Cardiac muscle cell (in vitro differentiated cells and primary cell): ENCODE measurements at regions not wholly inside any gene's neighbourhood (a gene's known extent, or its start where the extent isn't known, plus 50 kb on each side); places are given as distances from the start of the nearest gene placed in this dataset.

Experiments used
- DNase-seq, 2 donors: peaks; one replicate each; pipeline versions ENCODE4 v3.0.0 to v3.0.0-alpha.2; 2010 to 2017; ENCODE audit warnings: low read depth in 1 of 2, low spot score in 1 of 2
- H3K27ac ChIP-seq: fragments of 200-600 bp; sonication (generic); 2 replicates; pipeline ENCODE4 v1.5.1; 2016
- H3K27me3 ChIP-seq: fragments of 200-600 bp; sonication (generic); 2 replicates; pipeline ENCODE4 v1.6.0; 2016; ENCODE audit warnings: control low read depth
- H3K36me3 ChIP-seq: fragments of 200-600 bp; sonication (generic); 2 replicates; pipeline ENCODE4 v1.5.1; 2016; ENCODE audit warnings: control low read depth
- H3K4me1 ChIP-seq: fragments of 200-600 bp; sonication (generic); 2 replicates; pipeline ENCODE4 v1.8.1; 2017; ENCODE audit warnings: low read depth, mild to moderate bottlenecking, mixed run types
- H3K4me3 ChIP-seq: fragments of 200-600 bp; sonication (generic); 2 replicates; pipeline ENCODE4 v1.5.1; 2016; ENCODE audit warnings: mild to moderate bottlenecking
- H3K9me3 ChIP-seq: fragments of 200-600 bp; sonication (generic); 2 replicates; pipeline ENCODE4 v1.5.1; 2017; ENCODE audit warnings: low read depth, mild to moderate bottlenecking, control low read depth
- CTCF ChIP-seq: IDR thresholded peaks from 2 replicates; pipeline ENCODE4 v1.5.1; 2012; ENCODE audit warnings: low read depth, mild to moderate bottlenecking, low read length

DNA sequence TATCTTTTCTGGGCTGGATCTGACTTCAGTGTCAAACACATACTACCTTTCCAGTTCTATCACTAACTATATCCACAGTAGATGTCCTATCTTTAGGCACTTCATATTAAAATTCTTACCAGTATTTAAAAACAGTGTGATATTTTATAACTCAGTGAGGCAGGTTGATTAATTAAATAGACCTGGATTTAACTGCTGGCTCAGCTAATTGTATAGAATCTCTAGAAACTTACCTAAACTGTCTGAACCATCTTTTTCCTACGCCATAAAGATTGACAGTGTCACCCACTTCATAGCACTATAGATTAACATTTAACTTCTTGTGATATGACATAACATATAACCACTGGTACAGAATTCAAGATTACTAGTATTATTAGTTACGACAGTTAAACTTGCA lies 935.3 kb downstream of the FAT4 start:
- TF ChIP-seq CTCF = no peak
- DNase-seq = no peak
- no peaks in the 10 kb centered on the region for H3K9me3 ChIP-seq

DNA sequence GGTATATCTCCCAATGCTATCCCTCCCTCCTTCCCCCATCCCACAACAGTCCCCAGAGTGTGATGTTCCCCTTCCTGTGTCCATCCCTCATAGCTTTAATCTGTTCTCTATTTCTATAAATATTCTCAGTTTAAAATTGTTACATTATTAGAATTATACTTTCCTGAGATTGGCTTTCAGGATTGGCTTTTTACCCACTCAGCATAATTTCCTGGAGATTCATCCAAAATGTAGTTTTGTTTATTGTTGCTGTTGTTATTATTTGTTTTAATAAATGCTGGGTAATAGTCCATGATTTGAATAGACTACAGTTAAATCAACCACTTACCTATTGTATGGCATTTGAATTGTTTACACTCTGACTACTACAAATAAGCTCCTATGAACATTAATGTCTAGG lies 936.4 kb downstream of the FAT4 start:
- Histone ChIP-seq H3K4me3 (no peak overlapping the region), H3K36me3 (no peaks in the 10 kb centered on the region), H3K27me3 (no peaks in the 10 kb centered on the region), H3K27ac (no peak overlapping the region), H3K9me3 (no peaks in the 10 kb centered on the region), H3K4me1 (no peaks in the 10 kb centered on the region)
- DNase-seq = no peak
- TF ChIP-seq CTCF = no peak

More for the DNA sequence above, 935.3 kb downstream of the FAT4 start:
- Histone ChIP-seq H3K4me1 (no peaks in the 10 kb centered on the region), H3K27me3 (no peaks in the 10 kb centered on the region), H3K36me3 (no peaks in the 10 kb centered on the region), H3K4me3 (no peak overlapping the region), H3K27ac (no peak overlapping the region)

- TF ChIP-seq CTCF = no peak
- H3K4me1 ChIP-seq = no peaks in the 10 kb centered on the region
- no peaks in the 10 kb centered on the region for H3K27me3 ChIP-seq
- no peaks in the 10 kb centered on the region for H3K9me3 ChIP-seq
- DNase-seq = no peak
- H3K36me3 ChIP-seq = no peaks in the 10 kb centered on the region
- no peak overlapping the region for H3K4me3 ChIP-seq
- no peak overlapping the region for H3K27ac ChIP-seq
Measured at GRCh38 chr4:126262665-126263064, 947.9 kb downstream of the FAT4 start.

DNA sequence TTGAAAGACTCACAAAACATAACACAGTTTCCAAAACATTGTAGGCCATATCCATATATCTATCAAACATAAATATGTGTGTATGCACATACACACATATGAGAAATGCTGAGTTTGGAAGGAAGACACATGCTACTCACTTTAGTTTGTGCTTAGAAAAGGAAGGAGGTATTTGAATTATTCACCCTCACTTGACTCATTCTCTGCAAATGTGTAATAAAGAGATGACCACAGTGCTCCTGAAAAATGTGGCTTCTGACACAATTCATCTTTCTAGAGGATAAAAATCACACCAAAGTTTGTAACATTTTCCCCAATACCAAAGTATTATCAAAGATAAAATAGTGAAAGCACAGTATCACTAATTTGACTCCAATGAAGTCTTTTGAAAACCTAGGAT lies 950.1 kb downstream of the FAT4 start:
- H3K4me3 ChIP-seq = no peak overlapping the region
- no peaks in the 10 kb centered on the region for H3K4me1 ChIP-seq
- no peaks in the 10 kb centered on the region for H3K27me3 ChIP-seq
- no peak overlapping the region for H3K27ac ChIP-seq
- peak in 1 of 2 donors; percentile 50 for DNase-seq
- H3K9me3 ChIP-seq = no peaks in the 10 kb centered on the region
- H3K36me3 ChIP-seq = no peaks in the 10 kb centered on the region
- no peak for TF ChIP-seq CTCF

DNA sequence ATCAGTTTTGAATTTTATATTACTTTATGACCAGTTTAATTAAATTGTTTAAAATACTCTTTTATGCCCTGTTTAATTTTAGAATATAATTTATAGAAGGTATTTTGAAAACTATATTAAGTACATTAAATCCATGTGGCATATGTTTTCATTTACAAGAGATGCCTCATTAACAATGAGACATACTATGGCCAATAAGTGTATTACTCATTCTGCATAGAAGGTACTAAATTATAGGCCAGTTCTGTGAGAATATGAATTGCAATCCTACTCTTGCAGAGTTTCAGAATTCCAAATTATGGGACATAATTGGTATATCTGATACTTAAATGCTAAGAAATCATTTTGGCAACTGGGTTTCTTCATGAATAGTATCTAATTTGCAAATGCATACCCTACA lies 951.1 kb downstream of the FAT4 start:
- no peak for DNase-seq
- no peaks in the 10 kb centered on the region for H3K27me3 ChIP-seq
- no peak overlapping the region for H3K4me3 ChIP-seq
- H3K36me3 ChIP-seq = no peaks in the 10 kb centered on the region
- TF ChIP-seq CTCF = no peak
- no peaks in the 10 kb centered on the region for H3K9me3 ChIP-seq
- no peaks in the 10 kb centered on the region for H3K4me1 ChIP-seq
- H3K27ac ChIP-seq = no peak overlapping the region

- Histone ChIP-seq H3K4me1 (no peaks in the 10 kb centered on the region), H3K36me3 (no peaks in the 10 kb centered on the region), H3K9me3 (no peaks in the 10 kb centered on the region), H3K27ac (no peak overlapping the region), H3K4me3 (no peak overlapping the region), H3K27me3 (no peaks in the 10 kb centered on the region)
- DNase-seq = peak in 1 of 2 donors; percentile 79
- TF ChIP-seq CTCF = no peak
Measured at GRCh38 chr4:126267689-126268088, 952.9 kb downstream of the FAT4 start.
